ENCODE measurements at regions not wholly inside any gene's neighbourhood (a gene's known extent, or its start where the extent isn't known, plus 50 kb on each side); places are given as distances from the start of the nearest gene placed in this dataset.

DNA sequence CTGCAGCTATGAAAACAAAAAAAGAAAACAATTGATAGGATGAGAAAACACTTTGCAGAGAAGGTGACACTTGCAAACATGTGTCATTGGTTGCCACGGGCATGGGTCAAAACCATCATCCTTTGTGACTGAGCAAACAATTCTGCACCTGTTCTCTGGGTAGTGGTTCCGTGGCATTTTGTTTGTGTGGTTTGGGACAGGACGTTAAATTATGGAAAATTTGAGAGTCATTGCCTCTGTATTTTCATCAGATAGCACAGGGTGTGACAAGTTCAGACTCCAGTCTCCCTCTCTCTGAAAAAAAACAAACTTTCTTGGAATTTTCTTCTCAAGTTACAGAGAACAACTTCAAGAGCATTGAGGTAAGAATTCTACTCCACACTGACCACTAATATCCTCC, 113.4 kb upstream of the HMHB1 start:
- POLR2A ChIA-PET = no interaction called here
- CTCF ChIA-PET = no interaction called here
- H3K4me3 Mint-ChIP-seq = no peak overlapping the region
- DNase-seq (ENCODE audit: low spot score) = no peak
- peaks cover 6% of the 10 kb centered on the region; the same call in 1 of the 2 replicates for H3K9me3 Mint-ChIP-seq
- no peaks in the 10 kb centered on the region for H3K36me3 Mint-ChIP-seq
- H3K4me1 Mint-ChIP-seq = no peaks in the 10 kb centered on the region
- ATAC-seq = no peak
- no peak for TF ChIP-seq ATF6 (CRISPR knock-in tag; IDR thresholded peaks at IDR 0.05)
- H3K27me3 Mint-ChIP-seq (ENCODE audit: low read depth) = no peaks in the 10 kb centered on the region
- H3K27ac Mint-ChIP-seq = no peak overlapping the region

GRCh38 chr5:143696921-143697320, 115.0 kb upstream of the HMHB1 start:
- no peak overlapping the region for H3K27ac Mint-ChIP-seq

GRCh38 chr5:143695941-143696340, 116.0 kb upstream of the HMHB1 start:
- CTCF ChIA-PET = no interaction called here
- Mint-ChIP-seq H3K27ac (no peak overlapping the region), H3K27me3 (ENCODE audit: low read depth) (no peaks in the 10 kb centered on the region)

More at GRCh38 chr5:143696921-143697320, 115.0 kb upstream of the HMHB1 start:
- no peaks in the 10 kb centered on the region for H3K27me3 Mint-ChIP-seq (ENCODE audit: low read depth)
- POLR2A ChIA-PET = no interaction called here
- no peak for TF ChIP-seq ZNF263 (CRISPR knock-in tag; IDR thresholded peaks at IDR 0.05; ENCODE audit: low read depth)
- TF ChIP-seq ZNF138 (CRISPR knock-in tag; conservative IDR thresholded peaks at IDR 0.05) = no peak
- TF ChIP-seq NR1H2 (CRISPR knock-in tag; IDR thresholded peaks at IDR 0.05) = no peak
- no peak for TF ChIP-seq TP53 (CRISPR knock-in tag; IDR thresholded peaks at IDR 0.05)
- no peak for TF ChIP-seq E2F1 (CRISPR knock-in tag; IDR thresholded peaks at IDR 0.05)
- TF ChIP-seq ZNF219 (CRISPR knock-in tag; IDR thresholded peaks at IDR 0.05; ENCODE audit: borderline replicate concordance) = no peak
- no peak for TF ChIP-seq ATF2 (CRISPR knock-in tag; IDR thresholded peaks at IDR 0.05; ENCODE audit: borderline replicate concordance, low read depth)
- no peak for TF ChIP-seq FOXJ3 (CRISPR knock-in tag; IDR thresholded peaks at IDR 0.05; ENCODE audit: borderline replicate concordance)
- no peak for TF ChIP-seq MXD4 (CRISPR knock-in tag; IDR thresholded peaks at IDR 0.05; ENCODE audit: borderline replicate concordance)
- TF ChIP-seq IRF2 (CRISPR knock-in tag; IDR thresholded peaks at IDR 0.05; ENCODE audit: borderline replicate concordance, low read depth) = no peak
- TF ChIP-seq GRHL2 (CRISPR knock-in tag; IDR thresholded peaks at IDR 0.05; ENCODE audit: insufficient replicate concordance, severe bottlenecking) = no peak
- TF ChIP-seq PRRX2 (CRISPR knock-in tag; IDR thresholded peaks at IDR 0.05) = no peak
- TF ChIP-seq, protein P1, sequence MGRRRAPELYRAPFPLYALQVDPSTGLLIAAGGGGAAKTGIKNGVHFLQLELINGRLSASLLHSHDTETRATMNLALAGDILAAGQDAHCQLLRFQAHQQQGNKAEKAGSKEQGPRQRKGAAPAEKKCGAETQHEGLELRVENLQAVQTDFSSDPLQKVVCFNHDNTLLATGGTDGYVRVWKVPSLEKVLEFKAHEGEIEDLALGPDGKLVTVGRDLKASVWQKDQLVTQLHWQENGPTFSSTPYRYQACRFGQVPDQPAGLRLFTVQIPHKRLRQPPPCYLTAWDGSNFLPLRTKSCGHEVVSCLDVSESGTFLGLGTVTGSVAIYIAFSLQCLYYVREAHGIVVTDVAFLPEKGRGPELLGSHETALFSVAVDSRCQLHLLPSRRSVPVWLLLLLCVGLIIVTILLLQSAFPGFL (CRISPR knock-in tag; IDR thresholded peaks at IDR 0.05; ENCODE audit: borderline replicate concordance) = no peak
- no peak for TF ChIP-seq GTF2I (CRISPR knock-in tag; conservative IDR thresholded peaks at IDR 0.05)
- TF ChIP-seq SOX15 (CRISPR knock-in tag; IDR thresholded peaks at IDR 0.05) = no peak
- ATAC-seq (no peak), DNase-seq (ENCODE audit: low spot score) (no peak)
- CTCF ChIA-PET = no interaction called here
- no peak overlapping the region for H3K4me3 Mint-ChIP-seq
- H3K36me3 Mint-ChIP-seq = no peaks in the 10 kb centered on the region
- peaks cover 6% of the 10 kb centered on the region; the same call in 1 of the 2 replicates for H3K9me3 Mint-ChIP-seq
- H3K4me1 Mint-ChIP-seq = no peaks in the 10 kb centered on the region

More at GRCh38 chr5:143695941-143696340, 116.0 kb upstream of the HMHB1 start:
- Mint-ChIP-seq H3K9me3 (peaks cover 6% of the 10 kb centered on the region; the same call in 1 of the 2 replicates), H3K36me3 (no peaks in the 10 kb centered on the region), H3K4me3 (no peak overlapping the region), H3K4me1 (no peaks in the 10 kb centered on the region)
- POLR2A ChIA-PET = no interaction called here
- TF ChIP-seq, protein P2, sequence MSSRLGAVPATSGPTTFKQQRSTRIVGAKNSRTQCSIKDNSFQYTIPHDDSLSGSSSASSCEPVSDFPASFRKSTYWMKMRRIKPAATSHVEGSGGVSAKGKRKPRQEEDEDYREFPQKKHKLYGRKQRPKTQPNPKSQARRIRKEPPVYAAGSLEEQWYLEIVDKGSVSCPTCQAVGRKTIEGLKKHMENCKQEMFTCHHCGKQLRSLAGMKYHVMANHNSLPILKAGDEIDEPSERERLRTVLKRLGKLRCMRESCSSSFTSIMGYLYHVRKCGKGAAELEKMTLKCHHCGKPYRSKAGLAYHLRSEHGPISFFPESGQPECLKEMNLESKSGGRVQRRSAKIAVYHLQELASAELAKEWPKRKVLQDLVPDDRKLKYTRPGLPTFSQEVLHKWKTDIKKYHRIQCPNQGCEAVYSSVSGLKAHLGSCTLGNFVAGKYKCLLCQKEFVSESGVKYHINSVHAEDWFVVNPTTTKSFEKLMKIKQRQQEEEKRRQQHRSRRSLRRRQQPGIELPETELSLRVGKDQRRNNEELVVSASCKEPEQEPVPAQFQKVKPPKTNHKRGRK (CRISPR knock-in tag; IDR thresholded peaks at IDR 0.05; ENCODE audit: borderline replicate concordance) = no peak
- TF ChIP-seq, protein P3, sequence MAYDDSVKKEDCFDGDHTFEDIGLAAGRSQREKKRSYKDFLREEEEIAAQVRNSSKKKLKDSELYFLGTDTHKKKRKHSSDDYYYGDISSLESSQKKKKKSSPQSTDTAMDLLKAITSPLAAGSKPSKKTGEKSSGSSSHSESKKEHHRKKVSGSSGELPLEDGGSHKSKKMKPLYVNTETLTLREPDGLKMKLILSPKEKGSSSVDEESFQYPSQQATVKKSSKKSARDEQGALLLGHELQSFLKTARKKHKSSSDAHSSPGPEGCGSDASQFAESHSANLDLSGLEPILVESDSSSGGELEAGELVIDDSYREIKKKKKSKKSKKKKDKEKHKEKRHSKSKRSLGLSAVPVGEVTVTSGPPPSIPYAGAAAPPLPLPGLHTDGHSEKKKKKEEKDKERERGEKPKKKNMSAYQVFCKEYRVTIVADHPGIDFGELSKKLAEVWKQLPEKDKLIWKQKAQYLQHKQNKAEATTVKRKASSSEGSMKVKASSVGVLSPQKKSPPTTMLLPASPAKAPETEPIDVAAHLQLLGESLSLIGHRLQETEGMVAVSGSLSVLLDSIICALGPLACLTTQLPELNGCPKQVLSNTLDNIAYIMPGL (CRISPR knock-in tag; IDR thresholded peaks at IDR 0.05) = no peak
- ATAC-seq (no peak), DNase-seq (ENCODE audit: low spot score) (no peak)
